Loucy (cell line): ENCODE measurements at regions not wholly inside any gene's neighbourhood (a gene's known extent, or its start where the extent isn't known, plus 50 kb on each side); places are given as distances from the start of the nearest gene placed in this dataset.

Experiments used
- H2AFZ ChIP-seq: fragments of 200-600 bp; sonication (generic); 2 replicates; pipeline ENCODE4 v1.6.0; 2016; ENCODE audit warnings: antibody characterized with exemption, mild to moderate bottlenecking, low read length, moderate library complexity
- H3F3A ChIP-seq: fragments of 200-600 bp; 2 replicates; pipeline ENCODE4 v1.6.0; 2016; ENCODE audit warnings: antibody characterized with exemption, low read depth, mild to moderate bottlenecking
- H3K27me3 ChIP-seq: fragments of 200-600 bp; sonication (generic); 2 replicates; pipeline ENCODE4 v1.6.1; 2014; ENCODE audit warnings: low read length, mild to moderate bottlenecking; ENCODE audit not compliant: insufficient read depth, poor library complexity, severe bottlenecking
- H3K36me3 ChIP-seq: fragments of 200-600 bp; sonication (generic); 2 replicates; pipeline ENCODE4 v1.6.1; 2016; ENCODE audit warnings: low read length; ENCODE audit not compliant: insufficient read depth
- H3K4me1 ChIP-seq: fragments of 200-600 bp; sonication (generic); 2 replicates; pipeline ENCODE4 v1.5.1; 2014; ENCODE audit warnings: low read length, mild to moderate bottlenecking; ENCODE audit not compliant: insufficient read depth, poor library complexity, severe bottlenecking
- H3K4me2 ChIP-seq: fragments of 200-600 bp; sonication (generic); 2 replicates; pipeline ENCODE4 v1.6.0; 2014; ENCODE audit warnings: antibody characterized with exemption, low read length, low read depth, mild to moderate bottlenecking; ENCODE audit not compliant: poor library complexity, severe bottlenecking
- H3K4me3 ChIP-seq: fragments of 200-600 bp; sonication (generic); 2 replicates; pipeline ENCODE4 v1.5.1; 2014; ENCODE audit warnings: low read length, mild to moderate bottlenecking, mixed read lengths; ENCODE audit not compliant: poor library complexity, severe bottlenecking
- H3K79me2 ChIP-seq: fragments of 200-600 bp; sonication (generic); 2 replicates; pipeline ENCODE4 v1.6.1; 2014; ENCODE audit warnings: low read length; ENCODE audit not compliant: insufficient read depth
- H3K9ac ChIP-seq: fragments of 200-600 bp; sonication (generic); 2 replicates; pipeline ENCODE4 v1.6.0; 2014; ENCODE audit warnings: mild to moderate bottlenecking, low read depth, low read length, moderate library complexity; ENCODE audit not compliant: poor library complexity, severe bottlenecking
- H3K9me2 ChIP-seq: fragments of 200-600 bp; sonication (generic); replicated peaks from 2 replicates; pipeline ENCODE4 v1.6.1; 2016; ENCODE audit warnings: low read depth, low read length, mixed read lengths
- H3K9me3 ChIP-seq: fragments of 200-600 bp; sonication (generic); 2 replicates; pipeline ENCODE4 v1.6.1; 2014; ENCODE audit warnings: mild to moderate bottlenecking, antibody characterized with exemption, low read length, low read depth; ENCODE audit not compliant: insufficient read depth
- H4K20me1 ChIP-seq: fragments of 200-600 bp; sonication (generic); 2 replicates; pipeline ENCODE4 v1.6.0; 2014; ENCODE audit warnings: antibody characterized with exemption, low read length, mild to moderate bottlenecking; ENCODE audit not compliant: insufficient read depth, poor library complexity, severe bottlenecking
- CTCF ChIP-seq: fragments of 200-600 bp; sonication (generic); conservative IDR thresholded peaks from 2 replicates; pipeline ENCODE4 v1.5.1; 2014; ENCODE audit warnings: mild to moderate bottlenecking, antibody characterized with exemption, low read length
- EZH2phosphoT487 ChIP-seq: fragments of 200-600 bp; IDR thresholded peaks from 2 replicates; pipeline ENCODE4 v1.6.1; 2018; ENCODE audit warnings: antibody characterized with exemption, mild to moderate bottlenecking, moderate library complexity, borderline replicate concordance

- H4K20me1 ChIP-seq, result no peaks in the 10 kb centered on the region
- H3K9ac ChIP-seq, result no peak overlapping the region
- no peaks in the 10 kb centered on the region for H3K27me3 ChIP-seq
- TF ChIP-seq EZH2phosphoT487, result no peak
- no peak for TF ChIP-seq CTCF
- H3K4me2 ChIP-seq, result no peak overlapping the region
- H3K9me2 ChIP-seq, result no peaks in the 10 kb centered on the region
- H3K4me3 ChIP-seq, result no peak overlapping the region
- no peaks in the 10 kb centered on the region for H3K9me3 ChIP-seq
- no peaks in the 10 kb centered on the region for H3K36me3 ChIP-seq
- H3F3A ChIP-seq, result no peaks in the 10 kb centered on the region
- H3K79me2 ChIP-seq, result no peaks in the 10 kb centered on the region
- H3K4me1 ChIP-seq, result peaks cover 25% of the 10 kb centered on the region
- no peak overlapping the region for H2AFZ ChIP-seq
Measured at GRCh38 chr1:201745023-201745422, 83.9 kb upstream of the IPO9 start.

GRCh38 chr1:201746156-201746555 is 82.8 kb upstream of the IPO9 start:
- no peaks in the 10 kb centered on the region for H3K27me3 ChIP-seq
- no peak for TF ChIP-seq CTCF
- no peak for TF ChIP-seq EZH2phosphoT487
- no peaks in the 10 kb centered on the region for H3K9me2 ChIP-seq
- H3K4me1 ChIP-seq, result peaks cover 19% of the 10 kb centered on the region
- H3K9me3 ChIP-seq, result no peaks in the 10 kb centered on the region
- H3K4me2 ChIP-seq, result no peak overlapping the region
- H3K79me2 ChIP-seq, result no peaks in the 10 kb centered on the region
- no peaks in the 10 kb centered on the region for H4K20me1 ChIP-seq
- no peaks in the 10 kb centered on the region for H3F3A ChIP-seq
- H2AFZ ChIP-seq, result no peak overlapping the region
- no peaks in the 10 kb centered on the region for H3K36me3 ChIP-seq
- no peak overlapping the region for H3K4me3 ChIP-seq
- H3K9ac ChIP-seq, result no peak overlapping the region

- H3K36me3 ChIP-seq, result no peaks in the 10 kb centered on the region
Measured at GRCh38 chr1:201747261-201747660, 81.7 kb upstream of the IPO9 start.

More at GRCh38 chr1:201747261-201747660, 81.7 kb upstream of the IPO9 start:
- no peaks in the 10 kb centered on the region for H3K9me2 ChIP-seq
- no peak overlapping the region for H3K4me2 ChIP-seq
- H3K4me3 ChIP-seq, result no peak overlapping the region
- H3K79me2 ChIP-seq, result no peaks in the 10 kb centered on the region
- peaks cover 9% of the 10 kb centered on the region for H3K4me1 ChIP-seq
- H4K20me1 ChIP-seq, result no peaks in the 10 kb centered on the region
- H3K9ac ChIP-seq, result no peak overlapping the region
- TF ChIP-seq EZH2phosphoT487 (no peak), CTCF (no peak)
- no peaks in the 10 kb centered on the region for H3K9me3 ChIP-seq
- H3F3A ChIP-seq, result no peaks in the 10 kb centered on the region
- no peak overlapping the region for H2AFZ ChIP-seq
- no peaks in the 10 kb centered on the region for H3K27me3 ChIP-seq
